GM23248 (cell line): ENCODE measurements at regions not wholly inside any gene's neighbourhood (a gene's known extent, or its start where the extent isn't known, plus 50 kb on each side); places are given as distances from the start of the nearest gene placed in this dataset.

Experiments
- DNase-seq: peaks from one replicate; pipeline ENCODE4 v3.0.0-alpha.2; 2015
- H2AFZ ChIP-seq: fragments of 200-600 bp; sonication (generic); 2 replicates; pipeline ENCODE4 v1.6.1; 2016; ENCODE audit warnings: antibody characterized with exemption
- H3F3A ChIP-seq: fragments of 200-600 bp; sonication (generic); 2 replicates; pipeline ENCODE4 v1.6.1; 2016; ENCODE audit warnings: mild to moderate bottlenecking, antibody characterized with exemption, mixed run types; ENCODE audit not compliant: insufficient read depth
- H3K27ac ChIP-seq: fragments of 200-600 bp; sonication (generic); 2 replicates; pipeline ENCODE4 v1.5.1; 2016; ENCODE audit warnings: mild to moderate bottlenecking
- H3K27me3 ChIP-seq: fragments of 200-600 bp; sonication (generic); replicated peaks from 2 replicates; pipeline ENCODE4 v1.6.1; 2016; ENCODE audit warnings: mild to moderate bottlenecking; ENCODE audit not compliant: insufficient read depth
- H3K36me3 ChIP-seq: fragments of 200-600 bp; sonication (generic); 2 replicates; pipeline ENCODE4 v1.6.1; 2016; ENCODE audit warnings: low read depth, mild to moderate bottlenecking
- H3K4me1 ChIP-seq: fragments of 200-600 bp; sonication (generic); 2 replicates; pipeline ENCODE4 v1.6.1; 2016; ENCODE audit warnings: mild to moderate bottlenecking; ENCODE audit not compliant: insufficient read depth
- H3K4me2 ChIP-seq: fragments of 200-600 bp; sonication (generic); one replicate; pipeline ENCODE4 v1.6.1; 2016; ENCODE audit warnings: mild to moderate bottlenecking; ENCODE audit not compliant: unreplicated experiment
- H3K4me3 ChIP-seq: fragments of 200-600 bp; sonication (generic); 2 replicates; pipeline ENCODE4 v1.5.1; 2016; ENCODE audit warnings: mild to moderate bottlenecking
- H3K79me2 ChIP-seq: fragments of 200-600 bp; sonication (generic); 2 replicates; pipeline ENCODE4 v1.6.1; 2016; ENCODE audit warnings: mild to moderate bottlenecking; ENCODE audit not compliant: insufficient read depth
- H3K9ac ChIP-seq: fragments of 200-600 bp; sonication (generic); 2 replicates; pipeline ENCODE4 v1.6.1; 2016; ENCODE audit warnings: mild to moderate bottlenecking
- H3K9me2 ChIP-seq: fragments of 200-600 bp; sonication (generic); 2 replicates; pipeline ENCODE4 v1.6.1; 2016; ENCODE audit warnings: mixed run types, mild to moderate bottlenecking, moderate library complexity; ENCODE audit not compliant: insufficient read depth
- H3K9me3 ChIP-seq: fragments of 200-600 bp; sonication (generic); one replicate; pipeline ENCODE4 v1.6.1; 2017; ENCODE audit warnings: low read depth
- H4K20me1 ChIP-seq: fragments of 200-600 bp; sonication (generic); 2 replicates; pipeline ENCODE4 v1.6.0; 2016; ENCODE audit not compliant: insufficient read depth
- EZH2 ChIP-seq: fragments of 200-600 bp; sonication (generic); IDR thresholded peaks from 2 replicates; pipeline ENCODE4 v1.6.1; 2018; ENCODE audit warnings: antibody characterized with exemption, mild to moderate bottlenecking; ENCODE audit not compliant: insufficient read depth, poor library complexity, severe bottlenecking
- EZH2phosphoT487 ChIP-seq: fragments of 200-600 bp; sonication (generic); IDR thresholded peaks from 2 replicates; pipeline ENCODE4 v1.6.1; 2018; ENCODE audit warnings: antibody characterized with exemption, moderate library complexity, mild to moderate bottlenecking, low read depth; ENCODE audit not compliant: insufficient read depth
- WGBS, 2 experiments: methylation state at CpG; one replicate each; pipeline ENCODE4 v1.1.6; 2015 to 2017; ENCODE audit warnings: low lambda C conversion rate in 2 of 2, low coverage in 1 of 2; ENCODE audit errors: missing lambda C conversion rate in 2 of 2; 5-methylcytosine and 5-hydroxymethylcytosine counted together
- in situ Hi-C: fragments of 300-500 bp; cut with MboI; formaldehyde crosslinking; loops from 2 replicates; pipeline ENCODE4 v1.15.0; 2020

- H3K9me3 ChIP-seq = no peaks in the 10 kb centered on the region
- no peak overlapping the region for H3K9ac ChIP-seq
- TF ChIP-seq EZH2 (no peak), EZH2phosphoT487 (no peak)
- no peak overlapping the region for H3K4me2 ChIP-seq
- no peak overlapping the region for H3K4me3 ChIP-seq
- H3F3A ChIP-seq = no peaks in the 10 kb centered on the region
- no peak overlapping the region for H3K27ac ChIP-seq
- H3K9me2 ChIP-seq = no peaks in the 10 kb centered on the region
- DNase-seq = no peak
- H4K20me1 ChIP-seq = no peaks in the 10 kb centered on the region
- 35 to 37% methylated on average over 12 of the region's 12 CpGs for WGBS, 2 experiments
- H2AFZ ChIP-seq = no peak overlapping the region
- in situ Hi-C loops = no loop called here
- H3K27me3 ChIP-seq = no peaks in the 10 kb centered on the region
- no peaks in the 10 kb centered on the region for H3K36me3 ChIP-seq
- H3K4me1 ChIP-seq = no peaks in the 10 kb centered on the region
- no peaks in the 10 kb centered on the region for H3K79me2 ChIP-seq
These were observed 518.9 kb upstream of the RAB6C start for GRCh38 chr2:129460299-129461198.

GRCh38 chr2:129462349-129462748 is 517.1 kb upstream of the RAB6C start:
- H3K36me3 ChIP-seq = no peaks in the 10 kb centered on the region
- H3K27ac ChIP-seq = no peak overlapping the region
- no peaks in the 10 kb centered on the region for H3F3A ChIP-seq
- H3K4me2 ChIP-seq = no peak overlapping the region
- no peaks in the 10 kb centered on the region for H3K9me2 ChIP-seq
- H3K27me3 ChIP-seq = no peaks in the 10 kb centered on the region
- no peaks in the 10 kb centered on the region for H3K79me2 ChIP-seq
- H3K4me3 ChIP-seq = no peak overlapping the region
- TF ChIP-seq EZH2 (no peak), EZH2phosphoT487 (no peak)
- H4K20me1 ChIP-seq = no peaks in the 10 kb centered on the region
- in situ Hi-C loops = no loop called here
- no peaks in the 10 kb centered on the region for H3K9me3 ChIP-seq
- 3 to 4% methylated on average over 3 of the region's 3 CpGs for WGBS, 2 experiments
- no peak overlapping the region for H2AFZ ChIP-seq
- no peaks in the 10 kb centered on the region for H3K4me1 ChIP-seq
- H3K9ac ChIP-seq = no peak overlapping the region
- DNase-seq = no peak

DNA sequence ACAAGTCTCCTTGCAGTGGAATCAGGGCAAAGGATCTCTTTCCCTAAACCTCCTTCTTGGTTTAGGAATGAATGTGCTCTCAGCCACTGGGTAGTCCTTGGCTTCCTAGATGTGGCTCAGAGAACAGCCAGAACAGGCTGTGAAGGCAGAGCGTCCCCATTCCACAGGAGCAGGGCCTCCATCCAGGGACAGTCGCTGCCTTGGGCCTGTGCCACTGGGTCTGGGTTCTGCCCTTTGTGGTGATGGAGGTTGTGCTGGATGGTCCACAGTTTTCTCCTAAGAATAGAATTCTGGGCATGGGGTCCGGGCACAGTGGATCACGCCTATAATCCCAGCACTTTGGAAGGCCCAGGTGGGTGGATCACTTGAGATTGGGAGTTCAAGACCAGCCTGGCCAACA is 516.5 kb upstream of the RAB6C start:
- DNase-seq = no peak
- Histone ChIP-seq H3K4me3 (no peak overlapping the region), H4K20me1 (no peaks in the 10 kb centered on the region), H3K27ac (no peak overlapping the region), H3F3A (no peaks in the 10 kb centered on the region), H3K79me2 (no peaks in the 10 kb centered on the region), H3K36me3 (no peaks in the 10 kb centered on the region), H2AFZ (no peak overlapping the region), H3K9me2 (no peaks in the 10 kb centered on the region), H3K27me3 (no peaks in the 10 kb centered on the region), H3K9ac (no peak overlapping the region), H3K4me2 (no peak overlapping the region), H3K4me1 (no peaks in the 10 kb centered on the region), H3K9me3 (no peaks in the 10 kb centered on the region)
- in situ Hi-C loops = no loop called here
- WGBS, 2 experiments = 17 to 22% methylated on average over 4 of the region's 4 CpGs
- no peak for TF ChIP-seq EZH2
- no peak for TF ChIP-seq EZH2phosphoT487

DNA sequence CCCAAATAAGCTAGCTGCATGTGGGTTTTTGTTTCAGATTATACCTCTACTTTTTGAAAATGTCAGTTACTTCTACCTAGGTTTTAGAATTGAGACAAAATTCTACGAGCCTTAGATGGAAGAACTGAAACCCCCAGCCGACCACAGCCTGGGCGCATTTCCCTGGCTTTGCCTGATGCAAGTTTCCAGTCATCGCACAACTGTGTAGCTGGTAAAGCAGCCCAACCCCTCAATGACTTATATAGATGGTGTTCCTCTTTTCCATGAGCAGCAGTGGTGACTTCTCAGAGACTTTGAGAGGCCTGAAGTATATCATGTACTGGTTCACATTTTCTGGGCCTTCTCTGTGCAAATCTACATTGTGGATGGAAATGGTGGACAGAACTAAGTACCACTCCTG is 515.4 kb upstream of the RAB6C start:
- Histone ChIP-seq H4K20me1 (no peaks in the 10 kb centered on the region), H3K27me3 (no peaks in the 10 kb centered on the region), H3K9me3 (no peaks in the 10 kb centered on the region), H3K4me3 (no peak overlapping the region), H3K79me2 (no peaks in the 10 kb centered on the region), H3F3A (no peaks in the 10 kb centered on the region), H3K4me1 (no peaks in the 10 kb centered on the region), H3K36me3 (no peaks in the 10 kb centered on the region), H2AFZ (no peak overlapping the region), H3K27ac (no peak overlapping the region), H3K9ac (no peak overlapping the region), H3K4me2 (no peak overlapping the region), H3K9me2 (no peaks in the 10 kb centered on the region)
- DNase-seq = no peak
- 38 to 41% methylated on average over 4 of the region's 4 CpGs for WGBS, 2 experiments
- in situ Hi-C loops = no loop called here
- TF ChIP-seq EZH2phosphoT487 (no peak), EZH2 (no peak)
